NB4 (cell line): ENCODE measurements at regions not wholly inside any gene's neighbourhood (a gene's known extent, or its start where the extent isn't known, plus 50 kb on each side); places are given as distances from the start of the nearest gene placed in this dataset.

Experiments
- MAX ChIP-seq: IDR thresholded peaks from 2 replicates; pipeline ENCODE4 v1.6.1; 2011; ENCODE audit warnings: low read depth, low read length
- MYC ChIP-seq: IDR thresholded peaks from 2 replicates; pipeline ENCODE4 v1.6.1; 2011; ENCODE audit warnings: low read depth, low read length
- POLR2A ChIP-seq: IDR thresholded peaks from 2 replicates; pipeline ENCODE4 v1.6.1; 2011; ENCODE audit warnings: mild to moderate bottlenecking; ENCODE audit not compliant: insufficient read length; ENCODE audit errors: extremely low read depth
- TF ChIP-seq, protein P1 (sequence below): IDR thresholded peaks from one replicate; pipeline ENCODE4 v1.5.1; 2012; ENCODE audit warnings: low read depth, low read length

DNA sequence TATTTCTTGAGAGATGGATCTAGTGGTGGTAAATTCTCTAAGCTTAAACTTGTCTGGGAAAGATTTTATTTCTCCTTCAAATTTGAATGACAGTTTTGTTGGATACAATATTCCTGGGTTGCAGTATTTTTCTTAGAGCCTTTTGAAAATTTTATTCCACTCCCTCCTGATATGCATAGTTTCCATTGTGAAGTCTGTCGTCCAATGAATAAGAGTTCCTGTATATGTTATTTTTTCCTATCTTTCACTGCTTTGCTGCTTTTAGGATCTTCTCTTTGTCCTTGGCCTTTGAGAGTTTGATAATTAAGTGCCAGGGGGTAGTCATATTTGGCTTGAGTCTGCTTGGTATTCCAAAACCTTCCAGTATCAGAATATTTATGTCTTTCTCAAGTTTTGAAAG, 1156.4 kb upstream of the AGA start:
- TF ChIP-seq POLR2A, result no peak
- no peak for TF ChIP-seq MAX
- TF ChIP-seq, protein P1, sequence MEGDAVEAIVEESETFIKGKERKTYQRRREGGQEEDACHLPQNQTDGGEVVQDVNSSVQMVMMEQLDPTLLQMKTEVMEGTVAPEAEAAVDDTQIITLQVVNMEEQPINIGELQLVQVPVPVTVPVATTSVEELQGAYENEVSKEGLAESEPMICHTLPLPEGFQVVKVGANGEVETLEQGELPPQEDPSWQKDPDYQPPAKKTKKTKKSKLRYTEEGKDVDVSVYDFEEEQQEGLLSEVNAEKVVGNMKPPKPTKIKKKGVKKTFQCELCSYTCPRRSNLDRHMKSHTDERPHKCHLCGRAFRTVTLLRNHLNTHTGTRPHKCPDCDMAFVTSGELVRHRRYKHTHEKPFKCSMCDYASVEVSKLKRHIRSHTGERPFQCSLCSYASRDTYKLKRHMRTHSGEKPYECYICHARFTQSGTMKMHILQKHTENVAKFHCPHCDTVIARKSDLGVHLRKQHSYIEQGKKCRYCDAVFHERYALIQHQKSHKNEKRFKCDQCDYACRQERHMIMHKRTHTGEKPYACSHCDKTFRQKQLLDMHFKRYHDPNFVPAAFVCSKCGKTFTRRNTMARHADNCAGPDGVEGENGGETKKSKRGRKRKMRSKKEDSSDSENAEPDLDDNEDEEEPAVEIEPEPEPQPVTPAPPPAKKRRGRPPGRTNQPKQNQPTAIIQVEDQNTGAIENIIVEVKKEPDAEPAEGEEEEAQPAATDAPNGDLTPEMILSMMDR, result no peak
- no peak for TF ChIP-seq MYC
